A549 (cell line): ENCODE measurements at regions not wholly inside any gene's neighbourhood (a gene's known extent, or its start where the extent isn't known, plus 50 kb on each side); places are given as distances from the start of the nearest gene placed in this dataset.

Source experiments
- ATAC-seq, 2 experiments: fragments of 200-7000 bp in 1 of 2; fragments of >200 bp in 1 of 2; cut with Nextera tagmentation in 1 of 2; cut with Tn5 transposase in 1 of 2; 3 replicates each; pipeline versions ENCODE4 v1.8.0 to v1.9.1; 2018 to 2020; ENCODE audit warnings: mild to moderate bottlenecking in 1 of 2, moderate library complexity in 1 of 2
- CTCF ChIA-PET: fragments of 300-600 bp; sonication (Branson Sonifier 250); formaldehyde crosslinking; extraction: SDS; loops from one replicate; lab custom pipeline; 2021; ENCODE audit warnings: antibody characterized with exemption, inconsistent platforms; lab: Yijun Ruan, JAX
- POLR2A ChIA-PET: fragments of 350-600 bp; formaldehyde crosslinking; extraction: SDS; loops from one replicate; lab custom pipeline; 2021; ENCODE audit warnings: antibody characterized with exemption, inconsistent platforms; lab: Yijun Ruan, JAX
- DNase-seq, 2 experiments: peaks; one replicate each; pipeline versions ENCODE4 v3.0.0 to v3.0.0-alpha.2; 2011 to 2016; ENCODE audit warnings: low read depth in 1 of 2, low spot score in 1 of 2
- FAIRE-seq: peaks from 2 replicates; lab custom pipeline; 2011; peaks lifted over from hg19 to GRCh38; lab: Jason Lieb, UNC
- H3K27ac ChIP-seq, 2 experiments: fragments of >200 bp; sonication (Bioruptor Twin); formaldehyde crosslinking; 3 replicates each; pipeline ENCODE4 v1.5.1; 2016 to 2017
- H3K4me1 ChIP-seq: fragments of >200 bp; sonication (Bioruptor Twin); formaldehyde crosslinking; 3 replicates; pipeline ENCODE4 v1.6.1; 2016
- H3K4me2 ChIP-seq: fragments of >200 bp; sonication (Bioruptor Twin); formaldehyde crosslinking; 3 replicates; pipeline ENCODE4 v1.6.1; 2016
- H3K4me3 ChIP-seq: fragments of >200 bp; sonication (Bioruptor Twin); formaldehyde crosslinking; 3 replicates; pipeline ENCODE4 v1.5.1; 2016
- H3K9me3 ChIP-seq: fragments of >200 bp; sonication (Bioruptor Twin); formaldehyde crosslinking; 3 replicates; pipeline ENCODE4 v1.6.1; 2016
- ATOH8 ChIP-seq: fragments of 250-450 bp; sonication (Bioruptor Pico); IDR thresholded peaks from 2 replicates; pipeline ENCODE4 v1.5.0; 2020; ENCODE audit warnings: low read depth, mild to moderate bottlenecking, moderate library complexity
- BHLHE40 ChIP-seq: IDR thresholded peaks from 2 replicates; pipeline ENCODE4 v1.6.1; 2012; ENCODE audit warnings: low read depth, low read length, inconsistent platforms
- CHD4 ChIP-seq: fragments of 200-600 bp; sonication (generic); IDR thresholded peaks from 2 replicates; pipeline ENCODE4 v1.6.1; 2016; ENCODE audit warnings: antibody characterized with exemption, mild to moderate bottlenecking, borderline replicate concordance
- E2F6 ChIP-seq: IDR thresholded peaks from 2 replicates; pipeline ENCODE4 v1.6.1; 2012; ENCODE audit warnings: low read depth, borderline replicate concordance
- EHMT2 ChIP-seq: fragments of 200-600 bp; sonication (generic); IDR thresholded peaks from 2 replicates; pipeline ENCODE4 v1.6.1; 2016; ENCODE audit warnings: antibody characterized with exemption, low read depth, mild to moderate bottlenecking, moderate library complexity
- ELK1 ChIP-seq: fragments of 150-350 bp; IDR thresholded peaks from 2 replicates; pipeline ENCODE4 v1.6.1; 2014; ENCODE audit warnings: low read depth, mild to moderate bottlenecking, low read length
- EP300 ChIP-seq, 2 experiments: fragments of >200 bp; sonication (Bioruptor Twin); formaldehyde crosslinking; IDR thresholded peaks; 2 replicates in 1 of 2; 3 replicates in 1 of 2; pipeline ENCODE4 v1.6.1; 2016 to 2017
- ESRRA ChIP-seq: fragments of 150-350 bp; IDR thresholded peaks from 2 replicates; pipeline ENCODE4 v1.6.1; 2014; ENCODE audit warnings: mild to moderate bottlenecking, low read length, borderline replicate concordance
- FOXS1 ChIP-seq: fragments of 250-450 bp; sonication (Bioruptor Pico); IDR thresholded peaks from 2 replicates; pipeline ENCODE4 v1.5.0; 2020; ENCODE audit warnings: mild to moderate bottlenecking, moderate library complexity
- GATA3 ChIP-seq: IDR thresholded peaks from 2 replicates; pipeline ENCODE4 v1.6.1; 2012; ENCODE audit warnings: borderline replicate concordance
- HDAC2 ChIP-seq: fragments of 200-600 bp; sonication (generic); IDR thresholded peaks from 2 replicates; pipeline ENCODE4 v1.6.1; 2016
- HES2 ChIP-seq: fragments of >200 bp; sonication (Bioruptor Twin); formaldehyde crosslinking; IDR thresholded peaks from 2 replicates; pipeline ENCODE4 v1.6.1; 2016
- HEYL ChIP-seq: fragments of 250-450 bp; sonication (Bioruptor Pico); IDR thresholded peaks from 2 replicates; pipeline ENCODE4 v1.8.0; 2021; ENCODE audit warnings: mild to moderate bottlenecking, moderate library complexity
- HMGXB4 ChIP-seq: fragments of 250-450 bp; sonication (Bioruptor Pico); IDR thresholded peaks from 2 replicates; pipeline ENCODE4 v1.5.0; 2021; ENCODE audit warnings: mild to moderate bottlenecking, moderate library complexity, borderline replicate concordance
- HOXA7 ChIP-seq: fragments of 250-450 bp; sonication (Bioruptor Pico); IDR thresholded peaks from 2 replicates; pipeline ENCODE4 v1.5.0; 2020; ENCODE audit warnings: mild to moderate bottlenecking, moderate library complexity
- JUNB ChIP-seq: fragments of >200 bp; sonication (Bioruptor Twin); formaldehyde crosslinking; IDR thresholded peaks from 2 replicates; pipeline ENCODE4 v1.6.1; 2016
- MAFK ChIP-seq: fragments of 450-650 bp; IDR thresholded peaks from 2 replicates; pipeline ENCODE4 v1.6.1; 2014; ENCODE audit not compliant: partially characterized antibody
- NR3C1 ChIP-seq: fragments of >200 bp; sonication (Bioruptor Twin); formaldehyde crosslinking; IDR thresholded peaks from 3 replicates; pipeline ENCODE4 v1.6.1; 2017
- POLR2AphosphoS2 ChIP-seq: conservative IDR thresholded peaks from 2 replicates; pipeline ENCODE4 v1.6.1; 2012; ENCODE audit warnings: low read length, improper control_type of control experiment, inconsistent platforms
- RARB ChIP-seq: fragments of 250-450 bp; sonication (Bioruptor Pico); IDR thresholded peaks from 2 replicates; pipeline ENCODE4 v1.8.0; 2021; ENCODE audit warnings: mild to moderate bottlenecking, moderate library complexity
- SREBF2 ChIP-seq: fragments of 450-650 bp; IDR thresholded peaks from 2 replicates; pipeline ENCODE4 v1.6.1; 2014; ENCODE audit warnings: mild to moderate bottlenecking, moderate library complexity
- ZFP36 ChIP-seq: fragments of 450-650 bp; IDR thresholded peaks from 2 replicates; pipeline ENCODE4 v1.6.1; 2014; ENCODE audit warnings: borderline replicate concordance; ENCODE audit not compliant: partially characterized antibody
- ZNF302 ChIP-seq: fragments of 250-450 bp; sonication (Bioruptor Pico); IDR thresholded peaks from 2 replicates; pipeline ENCODE4 v1.9.0; 2021; ENCODE audit warnings: inconsistent platforms, mild to moderate bottlenecking, moderate library complexity
- ZSCAN20 ChIP-seq: fragments of 250-450 bp; sonication (Bioruptor Pico); IDR thresholded peaks from 2 replicates; pipeline ENCODE4 v1.8.0; 2022; ENCODE audit warnings: mild to moderate bottlenecking, moderate library complexity
- WGBS: methylation state at CpG from one replicate; pipeline ENCODE4 v1.1.6; 2017; ENCODE audit errors: missing lambda C conversion rate; 5-methylcytosine and 5-hydroxymethylcytosine counted together

GRCh38 chr11:26806219-26806618, 84.4 kb upstream of the SLC5A12 start:
- DNase-seq (no peak), FAIRE-seq (no peak), ATAC-seq (no peak)
- no peaks in the 10 kb centered on the region for H3K9me3 ChIP-seq
- CTCF ChIA-PET: no interaction called here
- H3K4me3 ChIP-seq: no peak overlapping the region
- no peak overlapping the region for H3K27ac ChIP-seq
- no peak overlapping the region for H3K4me2 ChIP-seq
- H3K4me1 ChIP-seq: no peaks in the 10 kb centered on the region
- TF ChIP-seq HDAC2: no peak
- no peak for TF ChIP-seq ELK1
- TF ChIP-seq ATOH8 (CRISPR knock-in tag): no peak
- TF ChIP-seq SREBF2: no peak
- TF ChIP-seq ZSCAN20 (CRISPR knock-in tag): no peak
- no peak for TF ChIP-seq GATA3
- no peak for TF ChIP-seq POLR2AphosphoS2
- TF ChIP-seq EP300 (IDR thresholded peaks at IDR 0.05): no peak
- no peak for TF ChIP-seq HEYL (CRISPR knock-in tag)
- TF ChIP-seq ZNF302 (CRISPR knock-in tag): no peak
- TF ChIP-seq FOXS1 (CRISPR knock-in tag): no peak
- no peak for TF ChIP-seq JUNB
- 3% methylated on average over 1 of the region's 1 CpG for WGBS
- POLR2A ChIA-PET: no interaction called here

GRCh38 chr11:26820739-26821138, 98.9 kb upstream of the SLC5A12 start:
- ATAC-seq: no peak
- POLR2A ChIA-PET: no interaction called here
- Histone ChIP-seq H3K4me3 (no peak overlapping the region), H3K9me3 (no peaks in the 10 kb centered on the region; the same call in 2 of the 3 replicates), H3K4me2 (no peak overlapping the region), H3K4me1 (no peaks in the 10 kb centered on the region), H3K27ac (no peak overlapping the region)
- no peak for FAIRE-seq
- DNase-seq: no peak
- TF ChIP-seq SREBF2: no peak
- WGBS: 0% methylated on average over 1 of the region's 1 CpG
- CTCF ChIA-PET: interaction anchor here (0.7 kb wide), 1 partner anchor 10 kb away, joined by 4 read pairs; no protein-coding TSS in a partner anchor

GRCh38 chr11:26823963-26824362, 102.1 kb upstream of the SLC5A12 start:
- no peak for ATAC-seq
- CTCF ChIA-PET: no interaction called here
- Histone ChIP-seq H3K9me3 (no peaks in the 10 kb centered on the region; the same call in 2 of the 3 replicates), H3K4me1 (no peaks in the 10 kb centered on the region), H3K4me2 (no peak overlapping the region)
- 0% methylated on average over 2 of the region's 2 CpGs for WGBS
- POLR2A ChIA-PET: no interaction called here
- no peak for DNase-seq
- TF ChIP-seq ZFP36: peak; percentile 83
- TF ChIP-seq HOXA7 (CRISPR knock-in tag): no peak
- TF ChIP-seq, all 56 proteins: peak for 1
- H3K4me3 ChIP-seq: no peak overlapping the region
- H3K27ac ChIP-seq: no peak overlapping the region
- no peak for FAIRE-seq

GRCh38 chr11:26827567-26828081, 105.8 kb upstream of the SLC5A12 start:
- POLR2A ChIA-PET: no interaction called here
- Histone ChIP-seq H3K9me3 (no peaks in the 10 kb centered on the region; the same call in 2 of the 3 replicates), H3K4me2 (no peak overlapping the region), H3K27ac (no peak overlapping the region), H3K4me1 (no peaks in the 10 kb centered on the region), H3K4me3 (no peak overlapping the region)
- ATAC-seq (no peak), FAIRE-seq (no peak), DNase-seq (no peak)
- CTCF ChIA-PET: no interaction called here
- 3% methylated on average over 10 of the region's 10 CpGs for WGBS
- TF ChIP-seq HMGXB4 (CRISPR knock-in tag): no peak
- TF ChIP-seq ESRRA: no peak
- TF ChIP-seq BHLHE40: no peak
- TF ChIP-seq ELK1: no peak
- no peak for TF ChIP-seq HES2
- TF ChIP-seq RARB: no peak
- TF ChIP-seq MAFK: no peak
- no peak for TF ChIP-seq NR3C1
- TF ChIP-seq E2F6: no peak
- no peak for TF ChIP-seq ZFP36
- no peak for TF ChIP-seq EHMT2
- no peak for TF ChIP-seq ATOH8 (CRISPR knock-in tag)
- no peak for TF ChIP-seq CHD4
